ENCODE measurements at regions not wholly inside any gene's neighbourhood (a gene's known extent, or its start where the extent isn't known, plus 50 kb on each side); places are given as distances from the start of the nearest gene placed in this dataset.

DNA sequence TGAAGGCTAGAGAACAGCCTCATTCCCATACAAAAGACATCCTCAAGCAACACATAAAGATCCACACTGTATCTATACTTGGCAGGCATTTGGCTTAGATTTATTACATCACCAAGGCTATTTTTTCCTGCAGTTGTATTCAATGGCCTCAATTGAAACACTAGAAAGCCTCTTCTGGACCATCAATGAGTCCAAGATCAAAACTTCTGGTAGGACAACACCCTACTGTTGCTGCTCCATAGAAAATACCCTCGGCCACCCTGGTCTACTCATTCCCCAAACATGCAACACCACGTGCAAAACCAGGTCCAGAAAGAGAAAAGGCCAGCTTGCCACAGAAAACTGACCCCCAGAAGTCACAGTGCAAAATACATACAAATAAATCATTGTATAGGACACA is 56.9 kb upstream of the CADM1 start:
- no peak for DNase-seq (ENCODE audit: low read depth in 2 of 2)

DNA sequence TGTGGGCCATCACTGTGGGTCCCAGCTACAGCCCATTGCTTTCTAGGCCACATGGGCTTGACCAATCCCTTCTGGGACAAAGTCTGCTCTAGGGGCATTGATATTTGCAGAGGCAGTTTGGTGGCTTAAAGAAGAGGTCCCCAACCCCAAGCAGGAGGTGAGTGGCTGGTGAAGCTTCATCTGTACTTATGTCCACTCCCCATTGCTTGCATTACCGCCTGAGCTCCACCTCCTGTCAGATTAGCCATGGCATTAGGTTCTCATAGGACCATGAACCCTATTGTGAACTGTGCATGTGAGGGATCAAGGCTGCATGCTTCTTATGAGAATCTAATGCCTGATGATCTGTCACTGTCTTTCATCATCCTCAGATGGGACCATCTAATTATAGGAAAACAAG is 54.4 kb upstream of the CADM1 start:
- no peak for DNase-seq (ENCODE audit: low read depth in 2 of 2)

DNA sequence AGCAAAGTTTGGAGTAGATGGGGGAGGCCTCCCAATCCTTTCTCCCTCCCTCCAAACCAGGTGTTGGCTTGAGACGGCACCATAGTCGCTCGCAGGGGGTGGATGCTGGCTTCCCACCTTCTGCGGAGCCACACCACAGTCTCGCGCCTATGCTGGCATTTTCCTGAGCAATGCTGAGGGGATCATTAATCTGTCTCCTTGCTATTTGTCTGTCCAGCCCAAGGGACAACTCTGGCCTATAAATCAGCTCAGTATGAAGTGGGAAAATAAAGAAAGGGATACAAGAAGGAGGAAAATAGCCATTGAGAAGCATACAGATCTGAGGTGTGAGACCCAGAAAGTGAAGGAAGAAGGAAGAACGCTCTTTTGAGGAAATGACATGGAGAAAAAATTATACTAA is 53.5 kb upstream of the CADM1 start:
- DNase-seq (ENCODE audit: low read depth in 2 of 2): no peak

DNA sequence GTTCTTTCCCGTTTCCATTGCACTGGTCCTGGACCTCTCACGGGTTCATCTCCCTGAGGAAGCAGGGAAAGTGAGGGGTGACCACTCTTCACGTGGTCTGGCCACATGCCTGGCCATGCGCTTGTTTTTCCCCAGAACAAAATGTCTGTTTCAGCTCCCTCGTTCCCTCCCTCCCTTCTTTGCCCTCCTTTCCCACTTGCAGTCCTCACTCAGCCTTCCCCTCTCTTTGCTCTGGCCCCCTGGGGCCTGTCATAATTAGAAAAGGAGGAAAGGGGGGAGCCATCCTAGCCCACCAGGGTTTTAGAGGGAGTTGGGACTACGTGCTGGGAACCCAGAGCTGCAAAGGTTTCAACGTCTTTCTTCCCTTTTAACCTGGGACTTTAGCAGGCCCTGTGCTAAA is 52.8 kb upstream of the CADM1 start:
- DNase-seq (ENCODE audit: low read depth in 2 of 2): no peak

DNA sequence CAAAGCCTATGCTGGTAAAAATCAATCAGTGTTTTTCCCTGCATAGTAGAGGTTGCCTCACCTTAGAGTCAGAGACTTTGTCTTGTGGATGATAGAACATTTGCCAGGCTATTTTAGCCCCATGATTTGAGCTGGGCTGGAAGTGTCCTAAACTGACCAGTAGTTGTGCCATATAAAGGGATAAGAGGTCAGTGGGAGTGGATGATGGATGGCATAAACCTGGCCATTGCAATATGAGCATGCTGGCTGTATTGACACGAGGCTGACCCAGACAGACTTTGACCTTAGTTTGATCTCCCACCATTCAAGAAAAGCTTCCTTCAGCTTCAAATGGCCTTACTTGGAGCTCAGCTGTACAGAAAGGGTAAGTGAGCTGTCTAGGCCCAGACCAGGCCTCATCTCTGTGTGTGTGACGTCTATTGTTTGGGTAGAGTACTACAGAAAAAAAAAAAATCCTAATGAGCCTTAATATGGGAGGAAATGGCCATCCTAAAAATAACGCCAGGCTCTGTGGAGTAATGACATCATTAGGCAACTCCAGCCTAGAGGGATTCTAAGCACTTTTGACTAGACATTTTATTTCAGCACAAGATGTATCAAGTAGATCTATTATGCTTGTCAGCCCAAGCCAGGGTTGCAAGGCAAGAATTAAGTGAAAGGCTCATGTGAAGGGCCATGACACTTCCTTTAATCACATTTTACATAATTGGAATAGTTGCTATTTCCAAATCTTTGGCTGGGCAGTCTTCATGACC is 51.3 kb upstream of the CADM1 start:
- DNase-seq (ENCODE audit: low read depth in 2 of 2): no peak
